IgD-negative memory B cell (primary cell): ENCODE measurements at regions not wholly inside any gene's neighbourhood (a gene's known extent, or its start where the extent isn't known, plus 50 kb on each side); places are given as distances from the start of the nearest gene placed in this dataset.

Source experiments
- H3K27ac Mint-ChIP-seq, 3 donors: one replicate each; pipeline ENCODE4 v1.8.0; 2020 to 2022; ENCODE audit warnings: mild to moderate bottlenecking in 3 of 3, mixed read lengths in 3 of 3, moderate library complexity in 1 of 3
- H3K27me3 Mint-ChIP-seq: one replicate; pipeline ENCODE4 v1.8.0; 2021; ENCODE audit warnings: mixed read lengths
- H3K36me3 Mint-ChIP-seq: one replicate; pipeline ENCODE4 v1.8.0; 2020; ENCODE audit warnings: mild to moderate bottlenecking, mixed read lengths
- H3K4me1 Mint-ChIP-seq, 3 donors: one replicate each; pipeline ENCODE4 v1.8.0; 2020 to 2022; ENCODE audit warnings: mixed read lengths in 3 of 3, mild to moderate bottlenecking in 1 of 3
- H3K4me3 Mint-ChIP-seq, 4 donors: one replicate each; pipeline ENCODE4 v1.8.0; 2020 to 2022; ENCODE audit warnings: mild to moderate bottlenecking in 4 of 4, mixed read lengths in 4 of 4, moderate library complexity in 3 of 4
- H3K9me3 Mint-ChIP-seq, 3 donors: one replicate each; pipeline ENCODE4 v1.8.0; 2020 to 2021; ENCODE audit warnings: mixed read lengths in 3 of 3, mild to moderate bottlenecking in 1 of 3

DNA sequence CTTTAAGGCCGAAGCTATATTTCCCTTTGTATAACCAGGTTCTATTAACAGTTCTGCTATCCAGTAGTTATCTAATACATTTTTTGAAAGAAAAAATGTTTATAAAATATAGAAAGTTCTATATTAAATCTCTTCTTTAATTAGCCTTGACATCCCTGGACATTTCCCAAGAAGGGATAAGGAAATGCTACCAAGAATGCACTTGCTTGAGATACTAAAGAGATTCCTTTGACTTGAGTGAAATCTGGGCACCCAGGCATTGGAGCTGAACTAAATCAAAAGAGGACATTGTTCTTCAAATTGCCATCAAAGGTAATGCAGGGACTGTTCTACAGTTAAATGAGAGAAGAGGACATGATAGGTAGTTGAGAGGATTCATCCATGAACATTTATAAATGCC is 535.9 kb upstream of the FAT3 start:
- Mint-ChIP-seq H3K27me3 (no peaks in the 10 kb centered on the region), H3K36me3 (no peaks in the 10 kb centered on the region), H3K4me1 (peaks cover 0 to 2% (median 0%) of the 10 kb centered on the region in 3 donors), H3K9me3 (peaks cover 2 to 13% (median 7%) of the 10 kb centered on the region in 3 donors), H3K4me3 (no peak overlapping the region), H3K27ac (no peak overlapping the region)

DNA sequence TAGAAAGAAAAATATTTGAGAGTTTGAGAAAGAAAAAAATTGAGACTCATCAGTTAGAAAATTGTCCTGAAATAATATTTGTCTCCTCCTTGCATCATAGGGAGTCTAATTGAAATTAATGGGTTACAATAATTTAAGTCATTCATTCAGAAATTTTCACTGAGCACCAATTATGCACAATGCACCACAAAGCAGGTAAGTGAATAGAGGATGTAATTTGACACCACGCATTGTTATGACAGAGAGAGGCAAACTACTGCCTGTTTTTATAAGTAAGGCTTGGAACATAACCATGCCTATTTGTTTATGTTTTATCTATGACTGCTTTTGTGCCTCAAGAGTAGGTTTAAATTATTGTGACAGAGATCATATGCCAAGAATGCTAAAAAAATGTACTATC is 537.9 kb upstream of the FAT3 start:
- H3K27me3 Mint-ChIP-seq, result no peaks in the 10 kb centered on the region
- H3K36me3 Mint-ChIP-seq, result no peaks in the 10 kb centered on the region
- peaks cover 0 to 2% (median 0%) of the 10 kb centered on the region in 3 donors for H3K4me1 Mint-ChIP-seq
- no peak overlapping the region for H3K4me3 Mint-ChIP-seq
- H3K9me3 Mint-ChIP-seq, result peaks cover 2 to 7% (median 6%) of the 10 kb centered on the region in 3 donors
- no peak overlapping the region for H3K27ac Mint-ChIP-seq

DNA sequence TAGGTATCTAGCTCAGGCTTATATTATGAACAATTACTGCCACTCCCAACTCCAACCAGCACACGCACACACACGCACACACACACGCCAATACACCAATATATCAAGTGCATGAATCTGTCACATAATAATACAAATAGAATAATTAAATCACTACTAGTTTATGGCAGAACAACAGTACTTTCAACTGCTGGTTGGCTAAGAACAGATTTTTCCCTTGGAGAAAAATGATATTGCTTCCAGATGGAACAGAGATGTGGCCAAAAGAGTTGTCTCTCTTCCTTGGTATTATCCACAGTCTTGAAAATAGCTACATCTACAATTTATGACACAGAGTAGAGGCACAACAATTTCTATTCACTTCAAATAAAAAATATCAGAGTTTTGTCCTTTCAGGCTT is 538.3 kb upstream of the FAT3 start:
- no peak overlapping the region for H3K4me3 Mint-ChIP-seq
- H3K36me3 Mint-ChIP-seq, result no peaks in the 10 kb centered on the region
- H3K27me3 Mint-ChIP-seq, result no peaks in the 10 kb centered on the region
- H3K4me1 Mint-ChIP-seq, result peaks cover 0 to 2% (median 0%) of the 10 kb centered on the region in 3 donors
- no peak overlapping the region for H3K27ac Mint-ChIP-seq
- H3K9me3 Mint-ChIP-seq, result peaks cover 2 to 7% (median 6%) of the 10 kb centered on the region in 3 donors

DNA sequence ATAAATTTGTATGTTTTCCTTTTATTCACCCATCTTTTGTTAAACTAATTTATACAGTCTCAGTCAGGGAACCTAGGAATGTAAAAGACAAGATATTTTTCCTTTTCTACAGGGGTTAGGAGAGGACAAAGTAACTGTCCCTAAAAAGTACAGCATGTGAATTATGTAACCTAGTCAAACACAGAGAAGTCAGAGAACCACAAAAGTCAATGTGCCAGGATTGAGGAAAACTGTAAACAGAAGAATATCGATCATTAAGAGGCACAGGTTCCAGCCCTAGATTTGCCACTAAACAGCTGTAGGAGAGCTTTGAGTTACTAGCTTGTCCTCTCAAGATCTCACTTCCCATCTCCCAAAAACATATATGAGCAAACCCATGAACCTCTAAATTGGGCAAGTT is 550.9 kb upstream of the FAT3 start:
- H3K36me3 Mint-ChIP-seq, result no peaks in the 10 kb centered on the region
- no peaks in the 10 kb centered on the region for H3K4me1 Mint-ChIP-seq
- no peak overlapping the region for H3K27ac Mint-ChIP-seq
- H3K4me3 Mint-ChIP-seq, result no peak overlapping the region
- H3K27me3 Mint-ChIP-seq, result no peaks in the 10 kb centered on the region
- H3K9me3 Mint-ChIP-seq, result peaks cover 5 to 18% (median 10%) of the 10 kb centered on the region in 3 donors

DNA sequence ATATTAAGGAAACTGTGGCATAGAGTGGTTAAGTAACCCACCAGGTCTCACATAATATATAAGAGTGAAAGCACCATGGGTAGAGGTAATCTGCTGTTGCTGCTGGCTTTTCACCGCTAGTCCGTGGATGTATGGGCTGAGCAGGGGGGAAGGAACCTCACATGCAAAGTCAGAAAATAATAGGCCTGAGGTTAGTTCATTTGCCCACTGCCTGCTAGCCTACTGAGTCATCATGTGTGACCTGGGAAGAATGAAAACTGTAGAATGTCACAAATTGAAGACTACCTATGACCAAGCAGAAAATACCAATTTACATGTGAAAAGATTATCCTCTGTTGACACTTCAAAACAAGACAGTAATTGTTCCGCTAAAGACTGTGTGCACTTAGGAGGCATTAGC is 560.1 kb upstream of the FAT3 start:
- Mint-ChIP-seq H3K36me3 (no peaks in the 10 kb centered on the region), H3K27me3 (no peaks in the 10 kb centered on the region), H3K4me1 (no peaks in the 10 kb centered on the region), H3K4me3 (no peak overlapping the region), H3K27ac (no peak overlapping the region), H3K9me3 (peaks cover 9 to 12% (median 9%) of the 10 kb centered on the region in 3 donors)

DNA sequence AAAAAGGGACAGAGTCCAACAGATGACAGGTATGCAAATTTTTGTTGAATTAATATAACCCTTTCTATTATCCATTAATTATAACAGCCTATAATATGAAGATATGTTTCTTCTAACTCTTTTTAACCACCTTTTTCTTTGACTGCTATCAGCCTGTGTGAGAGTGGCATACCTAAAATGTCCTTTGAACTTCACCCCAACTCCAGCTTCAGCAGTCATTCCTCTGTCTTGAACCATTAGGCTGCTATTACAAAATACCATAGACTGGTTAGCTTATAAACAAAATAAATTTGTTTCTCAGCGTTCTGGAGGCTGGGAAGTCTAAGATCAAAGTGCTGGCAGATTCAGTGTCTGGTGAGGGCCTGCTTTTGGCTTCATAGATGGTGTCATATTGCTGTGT is 564.6 kb upstream of the FAT3 start:
- no peaks in the 10 kb centered on the region for H3K36me3 Mint-ChIP-seq
- H3K27me3 Mint-ChIP-seq, result no peaks in the 10 kb centered on the region
- peaks cover 0 to 10% (median 6%) of the 10 kb centered on the region in 3 donors for H3K9me3 Mint-ChIP-seq
- no peak overlapping the region for H3K4me3 Mint-ChIP-seq
- no peak overlapping the region for H3K27ac Mint-ChIP-seq
- peaks cover 0 to 2% (median 0%) of the 10 kb centered on the region in 3 donors for H3K4me1 Mint-ChIP-seq

DNA sequence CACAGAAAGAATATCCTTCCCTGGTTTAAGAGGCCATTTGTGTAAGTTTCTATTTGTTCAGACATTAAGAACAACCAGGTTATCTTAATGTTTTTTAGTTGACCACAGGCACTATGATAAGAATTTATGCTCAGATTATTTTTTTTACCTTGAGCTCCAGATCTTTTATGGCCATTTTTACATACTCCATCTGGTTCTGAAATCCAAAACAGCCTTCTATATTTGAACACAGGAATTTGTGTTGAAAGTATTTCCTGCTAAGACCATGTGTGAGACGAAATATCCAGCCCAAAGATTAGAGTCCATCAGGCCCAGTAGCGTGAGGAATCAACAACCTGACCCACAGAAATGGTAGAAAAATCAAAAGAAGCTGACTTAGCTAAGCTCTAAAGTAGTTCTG is 569.9 kb upstream of the FAT3 start:
- H3K27me3 Mint-ChIP-seq, result no peaks in the 10 kb centered on the region
- peaks cover 0 to 5% (median 3%) of the 10 kb centered on the region in 3 donors for H3K9me3 Mint-ChIP-seq
- H3K36me3 Mint-ChIP-seq, result peaks cover 1% of the 10 kb centered on the region
- no peak overlapping the region for H3K4me3 Mint-ChIP-seq
- no peak overlapping the region for H3K27ac Mint-ChIP-seq
- peaks cover 0 to 2% (median 0%) of the 10 kb centered on the region in 3 donors for H3K4me1 Mint-ChIP-seq

DNA sequence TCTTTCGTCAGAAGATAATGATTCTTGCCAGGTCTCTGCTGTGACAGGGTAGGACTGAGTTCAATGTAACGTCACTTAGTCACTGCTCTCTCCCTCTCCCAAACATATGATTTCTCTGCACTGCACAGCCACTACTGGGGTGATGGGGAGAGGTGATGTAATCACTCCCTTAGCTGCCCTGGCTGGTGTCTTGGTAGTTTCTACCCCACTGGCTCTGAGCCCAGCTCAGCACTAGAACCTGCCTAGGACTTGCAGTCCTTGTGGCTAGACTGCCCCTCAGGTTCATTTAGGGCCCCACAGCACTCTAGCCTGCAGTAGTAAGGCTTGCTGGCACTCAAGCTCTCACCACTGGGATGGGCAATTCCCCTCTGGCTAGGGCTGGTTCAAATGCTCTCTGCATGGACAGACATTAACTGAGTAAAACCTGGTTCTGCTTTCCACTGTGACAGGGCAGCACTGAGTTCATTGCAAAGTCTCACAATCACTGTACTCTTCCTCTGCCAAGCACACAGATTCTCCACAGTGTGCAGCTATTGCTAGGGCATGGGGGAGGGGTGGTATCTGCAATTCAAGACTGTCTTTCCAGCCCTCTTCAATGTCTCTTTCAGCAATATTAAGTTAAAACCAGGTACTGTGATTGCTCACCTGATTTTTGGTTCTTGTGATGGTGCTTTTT is 571.4 kb upstream of the FAT3 start:
- H3K27ac Mint-ChIP-seq, result no peak overlapping the region
- peaks cover 0 to 1% (median 0%) of the 10 kb centered on the region in 3 donors for H3K4me1 Mint-ChIP-seq
- H3K9me3 Mint-ChIP-seq, result peaks cover 0 to 5% (median 3%) of the 10 kb centered on the region in 3 donors
- no peaks in the 10 kb centered on the region for H3K27me3 Mint-ChIP-seq
- H3K36me3 Mint-ChIP-seq, result peaks cover 1% of the 10 kb centered on the region
- H3K4me3 Mint-ChIP-seq, result no peak overlapping the region

DNA sequence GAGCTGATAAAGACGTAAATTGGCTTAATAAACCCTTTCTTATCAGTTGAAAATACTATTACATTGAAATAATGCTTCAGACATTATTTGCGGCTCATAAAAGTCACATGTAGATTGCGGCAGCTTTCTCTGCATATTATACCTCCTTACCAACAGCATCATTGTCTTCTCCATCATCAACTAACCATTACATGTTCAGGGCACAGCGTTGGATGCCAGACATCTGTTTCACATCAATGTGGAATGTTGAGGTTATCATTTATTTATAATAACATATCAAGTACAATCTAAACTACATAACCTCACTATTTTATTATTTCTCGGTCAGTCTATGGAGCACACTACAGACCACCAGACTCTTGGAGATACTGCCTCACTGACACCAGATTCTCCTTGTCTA is 573.8 kb upstream of the FAT3 start:
- no peak overlapping the region for H3K4me3 Mint-ChIP-seq
- no peaks in the 10 kb centered on the region for H3K27me3 Mint-ChIP-seq
- no peak overlapping the region for H3K27ac Mint-ChIP-seq
- H3K4me1 Mint-ChIP-seq, result no peaks in the 10 kb centered on the region
- peaks cover 1% of the 10 kb centered on the region for H3K36me3 Mint-ChIP-seq
- H3K9me3 Mint-ChIP-seq, result peaks cover 0 to 6% (median under 1%) of the 10 kb centered on the region in 3 donors

DNA sequence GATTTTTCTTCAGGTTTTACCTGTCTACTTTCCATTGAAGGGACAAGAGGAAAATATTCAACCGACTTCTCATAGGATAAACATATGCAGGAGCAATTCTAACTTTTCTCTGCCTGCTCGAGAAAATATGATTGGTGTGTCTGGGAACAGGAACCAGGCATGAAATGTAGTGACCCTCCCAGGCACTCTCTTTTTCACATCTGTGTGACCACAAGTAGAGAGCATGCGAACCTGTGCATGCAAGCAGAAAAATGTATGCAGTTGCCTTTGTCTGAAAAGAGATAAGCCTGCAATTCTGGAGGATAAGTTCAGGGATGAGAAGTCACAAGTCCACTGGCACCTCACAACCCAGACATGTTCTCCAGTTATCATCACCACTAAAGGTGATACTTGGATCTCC is 583.5 kb upstream of the FAT3 start:
- Mint-ChIP-seq H3K4me3 (no peak overlapping the region), H3K4me1 (no peaks in the 10 kb centered on the region), H3K27ac (no peak overlapping the region), H3K27me3 (no peaks in the 10 kb centered on the region), H3K9me3 (peaks cover 1 to 12% (median 12%) of the 10 kb centered on the region in 3 donors), H3K36me3 (no peaks in the 10 kb centered on the region)

DNA sequence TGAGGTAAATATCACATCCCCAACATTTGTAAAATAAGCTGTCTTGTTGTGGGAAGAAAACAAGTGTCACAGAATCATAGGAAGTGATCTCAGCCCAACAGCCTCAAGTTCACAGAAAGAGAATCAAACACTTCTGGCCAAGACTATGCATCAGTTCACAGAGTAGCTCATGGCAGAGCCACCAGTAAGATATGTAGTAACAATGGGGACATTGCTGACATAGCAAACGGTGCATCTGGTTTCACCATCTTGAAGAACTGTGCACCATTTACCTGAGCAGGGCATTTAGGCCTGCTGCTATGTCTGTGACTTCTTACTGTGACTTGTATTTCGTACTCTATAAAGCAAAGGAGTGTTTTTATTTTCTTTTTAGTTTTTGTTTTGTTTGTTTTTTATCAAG is 585.3 kb upstream of the FAT3 start:
- Mint-ChIP-seq H3K9me3 (peaks cover 0 to 10% (median 6%) of the 10 kb centered on the region in 3 donors), H3K4me3 (no peak overlapping the region), H3K4me1 (no peaks in the 10 kb centered on the region), H3K27me3 (no peaks in the 10 kb centered on the region), H3K27ac (no peak overlapping the region), H3K36me3 (no peaks in the 10 kb centered on the region)

DNA sequence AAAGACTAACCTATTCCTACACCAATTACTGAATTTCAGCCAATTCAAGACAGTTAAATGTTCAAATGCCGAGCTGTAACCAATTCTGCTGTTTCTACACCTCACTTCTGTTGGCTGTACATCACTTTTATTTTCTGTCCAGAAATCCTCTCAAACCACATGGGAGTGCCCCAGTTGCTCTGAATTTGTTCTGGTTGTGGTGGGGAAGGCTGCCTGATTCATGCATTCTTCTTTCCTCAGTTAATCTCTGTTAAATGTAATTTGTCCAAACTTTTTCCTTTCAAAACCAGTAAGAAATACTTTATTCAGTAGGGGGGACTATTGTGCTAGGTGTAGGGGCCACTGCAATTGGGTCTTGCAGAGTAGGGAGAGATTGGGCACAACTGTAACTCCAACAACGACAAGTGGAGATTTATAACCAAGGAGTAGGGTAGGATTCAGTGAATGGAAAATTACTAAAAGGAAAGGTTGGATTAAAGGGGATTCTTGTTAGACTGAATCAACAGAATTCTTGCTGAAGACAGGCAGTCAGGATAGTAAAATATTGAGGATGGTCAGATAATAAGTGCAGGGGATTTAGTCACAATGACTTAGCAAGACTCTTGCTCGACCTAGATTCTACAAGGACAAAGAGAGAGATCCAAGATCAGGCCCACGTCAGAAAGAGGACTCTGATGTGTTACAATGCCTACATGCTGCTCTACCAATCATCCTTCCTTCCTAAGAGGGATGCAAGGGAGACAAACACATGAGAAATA is 593.5 kb upstream of the FAT3 start:
- Mint-ChIP-seq H3K9me3 (peaks cover 0 to 2% (median 2%) of the 10 kb centered on the region in 3 donors), H3K4me1 (no peaks in the 10 kb centered on the region), H3K36me3 (no peaks in the 10 kb centered on the region), H3K4me3 (no peak overlapping the region), H3K27me3 (no peaks in the 10 kb centered on the region), H3K27ac (no peak overlapping the region)

DNA sequence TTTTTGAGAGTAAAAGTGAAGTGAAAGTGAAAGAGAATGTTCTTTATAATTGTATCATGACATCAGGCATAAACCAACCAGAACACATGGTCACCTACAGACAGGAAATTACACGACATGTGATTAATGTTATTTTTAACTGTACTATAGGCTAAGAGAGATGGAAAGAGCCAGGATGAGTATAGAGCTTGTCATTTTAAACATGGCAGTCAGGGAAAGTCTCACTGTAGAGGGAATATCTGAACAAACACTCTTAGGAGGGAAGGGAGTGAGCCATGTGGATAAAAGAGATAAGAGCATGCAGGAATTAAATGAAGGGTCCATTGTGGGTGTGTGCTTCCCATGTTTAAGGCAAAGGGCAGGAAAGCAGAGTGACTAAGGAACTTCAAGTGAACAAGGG is 599.1 kb upstream of the FAT3 start:
- peaks cover 0 to 2% (median 0%) of the 10 kb centered on the region in 3 donors for H3K4me1 Mint-ChIP-seq
- H3K36me3 Mint-ChIP-seq, result no peaks in the 10 kb centered on the region
- no peak overlapping the region for H3K27ac Mint-ChIP-seq
- H3K27me3 Mint-ChIP-seq, result no peaks in the 10 kb centered on the region
- peaks cover 2 to 6% (median 2%) of the 10 kb centered on the region in 3 donors for H3K9me3 Mint-ChIP-seq
- no peak overlapping the region for H3K4me3 Mint-ChIP-seq

DNA sequence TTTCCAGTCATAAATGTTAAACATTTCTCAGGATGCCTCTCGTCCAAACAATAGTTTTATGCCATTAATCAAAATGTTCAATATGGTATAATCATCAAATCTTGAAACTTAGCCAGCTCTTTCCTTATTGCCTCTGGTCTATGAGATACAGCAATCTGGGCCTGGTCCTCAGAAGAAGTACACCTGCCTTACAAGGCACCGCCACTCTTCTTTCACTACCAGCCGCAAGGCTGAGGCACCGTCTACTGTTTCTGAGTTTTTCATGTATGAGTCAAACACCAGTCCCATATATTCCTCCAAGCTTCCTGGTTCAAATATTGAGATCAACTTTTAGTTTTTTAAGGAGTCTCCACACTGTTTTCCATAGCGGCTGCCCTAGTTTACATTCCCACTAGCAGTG is 600.6 kb upstream of the FAT3 start:
- Mint-ChIP-seq H3K36me3 (no peaks in the 10 kb centered on the region), H3K4me1 (peaks cover 0 to 2% (median 0%) of the 10 kb centered on the region in 3 donors), H3K9me3 (peaks cover 0 to 8% (median 2%) of the 10 kb centered on the region in 3 donors)

DNA sequence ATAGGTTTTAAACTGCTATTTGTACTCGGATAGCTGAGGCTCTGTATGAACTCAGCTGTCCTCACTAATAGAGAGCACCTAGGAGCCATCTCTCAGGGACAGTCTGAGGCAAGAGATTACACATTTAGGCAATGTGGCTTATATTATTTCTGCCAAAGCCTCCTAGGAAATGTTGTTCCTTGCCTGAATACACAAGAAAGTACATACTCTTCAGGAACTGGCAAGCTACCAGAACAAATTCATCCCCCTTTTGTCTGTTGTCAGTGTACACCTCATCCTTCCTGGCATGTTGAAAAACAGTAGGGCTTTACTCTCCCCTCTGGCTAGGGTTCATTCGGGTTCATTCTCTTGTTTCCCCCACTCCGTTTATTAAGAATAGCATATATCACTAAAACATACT is 615.9 kb upstream of the FAT3 start:
- Mint-ChIP-seq H3K4me1 (no peaks in the 10 kb centered on the region), H3K27ac (no peak overlapping the region), H3K27me3 (no peaks in the 10 kb centered on the region), H3K4me3 (no peak overlapping the region), H3K36me3 (no peaks in the 10 kb centered on the region), H3K9me3 (peaks cover 0 to 7% (median 6%) of the 10 kb centered on the region in 3 donors)

More for the DNA sequence above, 600.6 kb upstream of the FAT3 start:
- H3K27me3 Mint-ChIP-seq, result no peaks in the 10 kb centered on the region
- no peak overlapping the region for H3K4me3 Mint-ChIP-seq
- H3K27ac Mint-ChIP-seq, result no peak overlapping the region

DNA sequence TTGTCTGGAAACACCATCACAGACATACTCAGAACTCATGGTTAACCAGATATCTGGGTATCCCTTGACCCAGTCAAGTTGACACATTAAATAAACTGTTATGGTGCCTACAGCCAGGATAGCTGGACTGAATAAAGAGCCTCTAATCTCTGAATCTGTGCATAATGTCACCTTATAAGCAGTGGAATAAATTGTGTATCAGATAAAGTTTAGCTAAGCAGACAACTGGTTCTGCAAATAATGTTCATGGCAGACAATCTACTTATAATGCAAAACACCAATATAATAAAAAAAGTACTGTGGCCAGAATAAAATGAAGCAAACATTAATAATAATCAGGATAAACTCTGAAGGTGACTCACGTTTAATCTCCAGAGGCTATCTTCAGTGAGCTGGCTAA is 628.5 kb upstream of the FAT3 start:
- peaks cover 0 to 1% (median 0%) of the 10 kb centered on the region in 3 donors for H3K4me1 Mint-ChIP-seq
- H3K9me3 Mint-ChIP-seq, result peaks cover 10 to 26% (median 14%) of the 10 kb centered on the region in 3 donors
- no peak overlapping the region for H3K4me3 Mint-ChIP-seq
- no peak overlapping the region for H3K27ac Mint-ChIP-seq
- H3K36me3 Mint-ChIP-seq, result no peaks in the 10 kb centered on the region
- no peaks in the 10 kb centered on the region for H3K27me3 Mint-ChIP-seq
